ENCODE measurements at regions not wholly inside any gene's neighbourhood (a gene's known extent, or its start where the extent isn't known, plus 50 kb on each side); places are given as distances from the start of the nearest gene placed in this dataset.

DNA sequence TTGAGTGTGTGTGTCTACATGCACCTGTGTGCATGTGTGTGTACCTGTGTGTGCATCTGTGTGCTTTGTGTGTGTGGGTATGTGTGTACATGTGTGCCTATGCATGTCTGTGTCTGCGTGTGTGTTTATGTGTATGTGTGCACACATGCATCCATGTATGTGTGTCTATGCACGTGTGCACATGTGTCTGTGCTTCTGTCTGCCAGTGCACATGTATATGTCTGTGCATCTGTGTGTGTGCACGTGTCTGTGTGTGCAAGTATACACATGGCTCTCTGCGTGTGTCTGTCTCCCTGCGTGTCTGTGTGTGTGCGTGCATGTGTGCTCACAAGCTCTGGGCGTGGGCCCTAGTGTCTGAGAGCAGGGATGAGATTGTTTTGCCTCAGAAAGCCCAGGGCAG is 85.3 kb upstream of the SEC14L1 start:
- no peak overlapping the region for H3K27ac ChIP-seq
- intact Hi-C loops (cut with DNase I), result loop anchor here (5.0 kb wide), 1 partner anchor 188 kb away; the partner anchor contains the start of gene MGAT5B
- DNase-seq (ENCODE audit: low spot score), result no peak
- H3K27me3 ChIP-seq (replicated peaks; ENCODE audit: insufficient read depth), result no peaks in the 10 kb centered on the region
- no peaks in the 10 kb centered on the region for H3K9me3 ChIP-seq
- 90% methylated on average over 7 of the region's 7 CpGs for WGBS
- no peak for TF ChIP-seq CTCF (IDR thresholded peaks at IDR 0.05)
- TF ChIP-seq POLR2A (IDR thresholded peaks at IDR 0.05), result no peak
- no peak for TF ChIP-seq POLR2AphosphoS5 (IDR thresholded peaks at IDR 0.05)
- H3K36me3 ChIP-seq, result no peaks in the 10 kb centered on the region
- H3K4me1 ChIP-seq (replicated peaks), result no peaks in the 10 kb centered on the region
- H3K4me3 ChIP-seq, result no peak overlapping the region

DNA sequence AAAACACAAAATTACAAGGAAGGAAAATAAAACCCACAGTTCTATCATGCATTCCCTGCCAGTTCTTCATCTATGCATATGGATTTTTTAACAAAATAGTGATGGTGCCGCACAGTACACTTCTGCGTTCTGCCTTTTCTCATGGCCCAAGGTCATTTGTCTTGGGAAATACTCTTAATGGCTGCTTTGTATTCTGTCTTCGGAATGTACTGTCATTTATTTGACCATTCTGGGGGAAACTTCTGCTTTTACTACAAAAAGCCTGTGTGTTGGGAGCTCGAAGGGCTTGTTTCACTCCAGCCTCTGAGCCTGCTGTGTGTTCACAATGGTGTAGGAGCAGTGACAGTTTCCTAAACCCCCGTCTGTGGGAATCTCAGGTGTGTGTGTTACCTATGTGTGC is 82.8 kb upstream of the SEC14L1 start:
- no peaks in the 10 kb centered on the region for H3K36me3 ChIP-seq
- 55% methylated on average over 5 of the region's 5 CpGs for WGBS
- H3K9me3 ChIP-seq, result no peaks in the 10 kb centered on the region
- H3K27ac ChIP-seq, result no peak overlapping the region
- H3K27me3 ChIP-seq (replicated peaks; ENCODE audit: insufficient read depth), result no peaks in the 10 kb centered on the region
- no peak for DNase-seq (ENCODE audit: low spot score)
- no peak for TF ChIP-seq POLR2AphosphoS5 (IDR thresholded peaks at IDR 0.05)
- no peak for TF ChIP-seq CTCF (IDR thresholded peaks at IDR 0.05)
- no peak for TF ChIP-seq POLR2A (IDR thresholded peaks at IDR 0.05)
- intact Hi-C loops (cut with DNase I), result loop anchor here (5.0 kb wide), 1 partner anchor 191 kb away; the partner anchor contains the start of gene MGAT5B
- H3K4me3 ChIP-seq, result no peak overlapping the region
- H3K4me1 ChIP-seq (replicated peaks), result no peaks in the 10 kb centered on the region

DNA sequence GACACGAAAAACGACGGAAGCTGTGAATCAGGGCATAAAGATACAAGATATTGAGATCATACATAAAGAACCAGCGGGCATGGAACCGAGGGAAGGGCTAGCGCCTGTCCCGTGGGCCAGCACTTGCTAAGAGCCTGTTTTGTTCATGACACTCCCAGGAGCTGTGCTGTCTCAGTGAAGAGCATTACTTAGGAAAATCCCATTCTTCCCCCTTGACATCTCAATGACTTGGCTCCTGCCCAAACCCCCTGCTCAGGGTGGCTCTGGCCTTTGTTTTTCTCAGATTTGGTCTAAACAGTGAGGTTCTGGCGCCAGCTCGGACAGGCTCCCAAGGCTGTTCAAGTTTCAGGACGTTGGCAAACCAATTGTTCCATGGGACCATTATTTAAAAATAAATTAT is 79.1 kb upstream of the SEC14L1 start:
- H3K4me1 ChIP-seq (replicated peaks), result no peaks in the 10 kb centered on the region

GRCh38 chr17:77064598-77064997 is 76.2 kb upstream of the SEC14L1 start:
- H3K9me3 ChIP-seq, result no peaks in the 10 kb centered on the region
- H3K4me3 ChIP-seq, result no peak overlapping the region
- 82% methylated on average over 5 of the region's 5 CpGs for WGBS
- H3K27ac ChIP-seq, result no peak overlapping the region
- intact Hi-C loops (cut with DNase I), result no loop called here
- no peak for DNase-seq (ENCODE audit: low spot score)
- TF ChIP-seq POLR2AphosphoS5 (IDR thresholded peaks at IDR 0.05) (no peak), CTCF (IDR thresholded peaks at IDR 0.05) (no peak), POLR2A (IDR thresholded peaks at IDR 0.05) (no peak)
- no peaks in the 10 kb centered on the region for H3K27me3 ChIP-seq (replicated peaks; ENCODE audit: insufficient read depth)
- H3K36me3 ChIP-seq, result no peaks in the 10 kb centered on the region
- H3K4me1 ChIP-seq (replicated peaks), result no peaks in the 10 kb centered on the region

More for the DNA sequence above, 79.1 kb upstream of the SEC14L1 start:
- DNase-seq (ENCODE audit: low spot score), result no peak
- TF ChIP-seq POLR2AphosphoS5 (IDR thresholded peaks at IDR 0.05), result no peak
- TF ChIP-seq POLR2A (IDR thresholded peaks at IDR 0.05), result no peak
- TF ChIP-seq CTCF (IDR thresholded peaks at IDR 0.05), result no peak
- intact Hi-C loops (cut with DNase I), result no loop called here
- Histone ChIP-seq H3K27ac (no peak overlapping the region), H3K27me3 (replicated peaks; ENCODE audit: insufficient read depth) (no peaks in the 10 kb centered on the region), H3K4me3 (no peak overlapping the region), H3K36me3 (no peaks in the 10 kb centered on the region), H3K9me3 (no peaks in the 10 kb centered on the region)
- WGBS, result 46% methylated on average over 10 of the region's 10 CpGs

DNA sequence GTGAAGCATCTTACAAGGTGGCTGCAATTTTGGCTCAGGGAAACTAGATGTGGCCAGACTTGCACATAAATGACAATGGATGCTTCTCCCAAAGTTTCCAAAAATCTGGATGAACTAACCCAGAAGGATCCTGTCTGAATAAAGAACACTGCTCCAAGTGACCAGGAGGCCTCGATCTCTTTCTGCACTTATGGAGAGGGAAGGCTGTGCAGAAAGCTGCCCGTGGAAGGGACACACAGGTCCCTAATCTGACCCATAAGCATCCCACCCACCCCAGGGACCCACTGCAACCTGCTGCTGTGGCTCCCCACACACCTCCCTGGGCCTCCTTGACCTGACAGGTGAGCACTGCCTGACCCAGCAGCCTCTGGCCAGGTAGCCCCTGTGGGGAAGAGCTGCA is 74.6 kb upstream of the SEC14L1 start:
- no peak overlapping the region for H3K4me3 ChIP-seq
- DNase-seq (ENCODE audit: low spot score), result no peak
- 89% methylated on average over 2 of the region's 2 CpGs for WGBS
- H3K27me3 ChIP-seq (replicated peaks; ENCODE audit: insufficient read depth), result no peaks in the 10 kb centered on the region
- no peaks in the 10 kb centered on the region for H3K9me3 ChIP-seq
- intact Hi-C loops (cut with DNase I), result no loop called here
- H3K4me1 ChIP-seq (replicated peaks), result no peaks in the 10 kb centered on the region
- H3K27ac ChIP-seq, result no peak overlapping the region
- H3K36me3 ChIP-seq, result no peaks in the 10 kb centered on the region
- TF ChIP-seq CTCF (IDR thresholded peaks at IDR 0.05), result no peak
- no peak for TF ChIP-seq POLR2AphosphoS5 (IDR thresholded peaks at IDR 0.05)
- TF ChIP-seq POLR2A (IDR thresholded peaks at IDR 0.05), result no peak
